ENCODE measurements at regions not wholly inside any gene's neighbourhood (a gene's known extent, or its start where the extent isn't known, plus 50 kb on each side); places are given as distances from the start of the nearest gene placed in this dataset.

- TF ChIP-seq, protein P1, sequence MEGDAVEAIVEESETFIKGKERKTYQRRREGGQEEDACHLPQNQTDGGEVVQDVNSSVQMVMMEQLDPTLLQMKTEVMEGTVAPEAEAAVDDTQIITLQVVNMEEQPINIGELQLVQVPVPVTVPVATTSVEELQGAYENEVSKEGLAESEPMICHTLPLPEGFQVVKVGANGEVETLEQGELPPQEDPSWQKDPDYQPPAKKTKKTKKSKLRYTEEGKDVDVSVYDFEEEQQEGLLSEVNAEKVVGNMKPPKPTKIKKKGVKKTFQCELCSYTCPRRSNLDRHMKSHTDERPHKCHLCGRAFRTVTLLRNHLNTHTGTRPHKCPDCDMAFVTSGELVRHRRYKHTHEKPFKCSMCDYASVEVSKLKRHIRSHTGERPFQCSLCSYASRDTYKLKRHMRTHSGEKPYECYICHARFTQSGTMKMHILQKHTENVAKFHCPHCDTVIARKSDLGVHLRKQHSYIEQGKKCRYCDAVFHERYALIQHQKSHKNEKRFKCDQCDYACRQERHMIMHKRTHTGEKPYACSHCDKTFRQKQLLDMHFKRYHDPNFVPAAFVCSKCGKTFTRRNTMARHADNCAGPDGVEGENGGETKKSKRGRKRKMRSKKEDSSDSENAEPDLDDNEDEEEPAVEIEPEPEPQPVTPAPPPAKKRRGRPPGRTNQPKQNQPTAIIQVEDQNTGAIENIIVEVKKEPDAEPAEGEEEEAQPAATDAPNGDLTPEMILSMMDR (IDR thresholded peaks at IDR 0.05), result no peak
- TF ChIP-seq POLR2A (IDR thresholded peaks at IDR 0.05), result no peak
Measured at GRCh38 chr4:12968345-12968744, 515.8 kb downstream of the RAB28 start.
